Motor neuron (in vitro differentiated cells): ENCODE measurements at regions not wholly inside any gene's neighbourhood (a gene's known extent, or its start where the extent isn't known, plus 50 kb on each side); places are given as distances from the start of the nearest gene placed in this dataset.
"Not testable (repeated sequence)": the region's sequence is repeated elsewhere in the genome, so short reads cannot be mapped to it uniquely, and the experiment has no call there.

Experiments
- ATAC-seq, 8 experiments: fragments of 200-7000 bp; cut with Tn5 transposase; replicated peaks in 6 of 8; 2 replicates each; pipeline ENCODE4 v1.8.0; 2021; ENCODE audit warnings: mild to moderate bottlenecking in 8 of 8, moderate library complexity in 8 of 8
- H3K27ac ChIP-seq, 2 donors: fragments of 250-450 bp; sonication (Bioruptor Pico); 2 replicates each; pipeline ENCODE4 v1.9.0; 2021; ENCODE audit warnings: antibody characterized with exemption in 2 of 2, mild to moderate bottlenecking in 2 of 2, moderate library complexity in 1 of 2
- H3K4me1 ChIP-seq, 2 donors: fragments of 250-450 bp; sonication (Bioruptor Pico); replicated peaks in 1 of 2; 2 replicates each; pipeline ENCODE4 v1.6.1; 2021; ENCODE audit warnings: antibody characterized with exemption in 2 of 2, mild to moderate bottlenecking in 2 of 2, moderate library complexity in 1 of 2
- H3K4me3 ChIP-seq, 5 donors: fragments of 250-450 bp; sonication (Bioruptor Pico); 2 replicates each; pipeline ENCODE4 v1.9.0; 2021; ENCODE audit warnings: antibody characterized with exemption in 5 of 5, mild to moderate bottlenecking in 5 of 5, moderate library complexity in 4 of 5
- WGBS, 10 experiments: fragments of 450-650 bp; shearing (Covaris generic); methylation state at CpG; one replicate each; pipeline ENCODE4 v1.0.0; 2022; 5-methylcytosine and 5-hydroxymethylcytosine counted together
- in situ Hi-C, 9 experiments: fragments of 400-800 bp; cut with MboI; loops; one replicate each; pipeline ENCODE4 v1.15.0; 2021; ENCODE audit warnings: low sequenced_read_pairs in 9 of 9, low pct_unique_long_range_greater_than_20kb in 2 of 9; ENCODE audit not compliant: unreplicated experiment in 9 of 9

DNA sequence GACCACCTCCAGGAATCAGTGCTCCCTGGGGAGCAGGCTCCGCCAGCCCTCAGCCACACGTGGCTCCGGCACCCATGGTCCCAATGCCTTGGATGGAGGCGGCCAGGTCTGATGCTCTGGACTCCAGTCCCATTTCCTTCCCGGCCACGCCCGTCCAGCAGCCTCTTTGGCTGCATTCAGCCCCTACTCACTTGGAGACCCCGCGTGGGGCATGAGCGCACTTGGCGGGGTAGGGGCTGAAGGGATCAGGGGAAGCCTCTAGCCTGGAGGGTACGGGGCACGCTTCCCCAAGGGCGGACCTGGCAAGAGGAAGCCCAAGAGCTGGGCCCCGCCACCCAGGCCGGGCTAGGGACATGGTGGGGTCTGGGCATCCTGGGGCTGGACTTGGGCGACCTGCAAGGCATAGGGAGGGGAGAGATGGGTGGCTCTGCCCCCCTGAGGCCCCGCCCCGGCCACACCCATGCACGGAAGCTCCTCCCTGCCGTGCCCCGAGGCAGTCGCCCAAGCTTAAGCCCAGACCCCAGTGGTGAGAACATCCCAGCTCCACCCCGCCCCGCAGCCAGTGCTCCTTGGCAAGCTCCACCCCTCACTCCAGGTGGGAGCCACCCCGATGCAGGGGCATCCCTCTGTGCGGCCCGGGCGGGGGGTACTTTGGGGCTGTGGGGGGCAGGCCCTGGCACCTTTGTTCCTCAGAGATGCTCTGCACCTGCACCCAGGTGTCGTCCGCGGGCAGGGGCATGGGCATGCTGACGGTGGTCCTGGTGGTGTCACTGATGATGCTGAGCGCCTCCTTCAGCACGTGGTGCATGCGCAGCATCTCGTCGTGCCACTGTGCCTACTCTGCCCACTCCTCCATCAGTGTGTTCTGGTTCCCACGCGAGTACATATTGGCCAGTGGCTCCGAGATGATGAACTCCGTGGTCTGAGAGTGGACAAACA lies 163.5 kb downstream of the GOLGA6L4 start:
- H3K4me3 ChIP-seq, result no peak overlapping the region
- no peak overlapping the region for H3K27ac ChIP-seq
- WGBS, 10 experiments, result 87 to 100% (median 100%) methylated on average over 1 to 22 of the region's 42 CpGs; no CpG with 5 or more reads in 5 of the 10 experiments
- in situ Hi-C loops, result no loop called here
- no peak for ATAC-seq
- H3K4me1 ChIP-seq, result no peaks in the 10 kb centered on the region

- WGBS, 10 experiments, result 50 to 100% (median 69%) methylated on average over 1 to 4 of the region's 13 CpGs; no CpG with 5 or more reads in 2 of the 10 experiments
- H3K27ac ChIP-seq, result no peak overlapping the region
- ATAC-seq, result no peak
- no peaks in the 10 kb centered on the region for H3K4me1 ChIP-seq
- H3K4me3 ChIP-seq, result no peak overlapping the region
- in situ Hi-C loops, result no loop called here
These were observed 164.6 kb downstream of the GOLGA6L4 start for GRCh38 chr15:84400017-84400740.

- no peak for ATAC-seq
These were observed 165.2 kb downstream of the GOLGA6L4 start for GRCh38 chr15:84400820-84401219.

GRCh38 chr15:84401461-84401860 lies 165.9 kb downstream of the GOLGA6L4 start:
- H3K4me3 ChIP-seq, ATAC-seq, H3K27ac ChIP-seq, in situ Hi-C loops, H3K4me1 ChIP-seq: not testable (repeated sequence)
- 40 to 80% methylated on average over 1 to 2 of the region's 5 CpGs; no CpG with 5 or more reads in 8 of the 10 experiments for WGBS, 10 experiments

More at GRCh38 chr15:84400820-84401219, 165.2 kb downstream of the GOLGA6L4 start:
- no peaks in the 10 kb centered on the region for H3K4me1 ChIP-seq
- H3K27ac ChIP-seq, result no peak overlapping the region
- WGBS, 10 experiments, result no CpG with 5 or more reads among the region's 5 CpGs
- in situ Hi-C loops, result no loop called here
- no peak overlapping the region for H3K4me3 ChIP-seq

DNA sequence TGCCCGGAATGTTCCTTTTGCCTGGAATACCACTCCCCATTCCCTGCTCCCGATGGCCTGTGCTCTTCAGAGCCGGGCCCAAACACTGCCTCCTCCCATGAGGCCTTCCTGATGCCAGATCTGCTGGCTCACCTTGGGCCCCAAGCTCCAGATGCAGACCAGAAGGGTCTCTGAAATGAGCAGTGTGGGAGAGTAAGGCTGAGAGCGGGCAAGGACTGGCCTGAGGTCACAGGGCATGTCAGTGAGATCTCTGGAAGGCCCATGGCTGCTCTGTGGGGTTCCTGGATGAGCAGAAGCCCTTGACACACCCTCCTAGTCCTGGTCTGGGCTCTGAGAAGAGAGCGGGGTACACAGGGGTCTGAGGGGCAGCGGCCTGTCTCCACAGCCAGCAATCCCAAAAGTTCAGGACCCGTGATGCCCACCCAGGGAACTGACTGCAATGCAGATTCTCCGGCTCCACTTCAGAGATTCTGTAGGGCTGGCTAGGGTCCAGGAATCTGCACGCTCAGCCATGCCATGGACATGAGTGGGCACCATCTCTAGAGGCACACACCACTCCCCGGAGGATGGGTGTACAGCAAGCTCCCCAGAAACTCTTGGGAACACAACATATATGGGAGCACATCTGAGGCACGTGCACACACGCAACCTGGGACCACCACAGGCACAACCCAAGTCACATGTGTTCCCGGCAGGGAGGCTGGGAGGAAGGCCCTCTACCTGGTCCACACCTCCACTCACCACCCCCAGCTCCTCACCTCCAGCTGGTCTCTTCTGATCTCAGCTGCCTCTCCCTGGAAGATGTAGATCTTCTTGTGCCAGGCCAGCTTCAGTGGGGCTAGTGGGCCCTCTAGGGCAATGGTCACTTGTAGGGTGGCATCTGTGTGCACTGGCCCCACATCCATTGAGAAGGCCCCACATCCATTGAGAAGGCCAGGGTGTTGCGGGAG lies 166.6 kb downstream of the GOLGA6L4 start:
- H3K4me1 ChIP-seq, ATAC-seq, H3K4me3 ChIP-seq, H3K27ac ChIP-seq, in situ Hi-C loops: not testable (repeated sequence)
- 70 to 80% (median 73%) methylated on average over 1 to 5 of the region's 14 CpGs; no CpG with 5 or more reads in 7 of the 10 experiments for WGBS, 10 experiments

- in situ Hi-C loops, result no loop called here
- H3K4me1 ChIP-seq, result no peaks in the 10 kb centered on the region
- ATAC-seq, result no peak
- 69 to 96% (median 91%) methylated on average over 4 to 6 of the region's 21 CpGs; no CpG with 5 or more reads in 6 of the 10 experiments for whole genome bisulfite sequencing, 10 experiments
- no peak overlapping the region for H3K4me3 ChIP-seq
- H3K27ac ChIP-seq, result no peak overlapping the region
These were observed 167.5 kb downstream of the GOLGA6L4 start for GRCh38 chr15:84402856-84403608.

DNA sequence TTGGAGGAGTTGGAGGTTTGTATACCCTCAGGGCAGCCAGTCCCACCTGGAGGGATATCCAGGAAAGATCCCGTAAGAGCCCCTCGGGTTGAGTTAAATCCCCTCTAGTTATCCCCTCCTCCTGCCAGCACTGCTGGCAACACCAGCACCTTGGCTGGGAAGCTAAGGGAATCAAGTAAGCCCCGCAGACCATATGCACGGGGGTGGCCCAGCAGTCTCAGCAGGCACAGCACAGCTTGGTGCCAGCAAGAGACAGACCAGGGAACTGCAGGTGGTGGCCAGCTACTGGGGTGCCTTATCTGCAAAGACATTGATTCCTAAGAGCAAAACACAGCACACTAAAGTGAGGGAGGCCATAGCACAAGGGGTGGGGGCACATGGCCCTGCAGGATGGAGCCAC lies 173.8 kb downstream of the GOLGA6L4 start:
- in situ Hi-C loops, H3K4me3 ChIP-seq, H3K4me1 ChIP-seq, ATAC-seq, H3K27ac ChIP-seq: not testable (repeated sequence)
- no CpG with 5 or more reads among the region's 4 CpGs for WGBS, 10 experiments

- in situ Hi-C loops, ATAC-seq, H3K27ac ChIP-seq, H3K4me1 ChIP-seq: not testable (repeated sequence)
- H3K4me3 ChIP-seq, result peak overlapping the region in 3 of 5 donors; percentile 15 to 38 (median 35)
- WGBS, 10 experiments, result no CpG with 5 or more reads among the region's 55 CpGs
These were observed 179.2 kb upstream of the ZSCAN2 start for GRCh38 chr15:84421513-84422181.

- in situ Hi-C loops, H3K27ac ChIP-seq, H3K4me3 ChIP-seq, ATAC-seq, H3K4me1 ChIP-seq: not testable (repeated sequence)
- WGBS, 10 experiments, result no CpG with 5 or more reads among the region's 7 CpGs
These were observed 175.5 kb upstream of the ZSCAN2 start for GRCh38 chr15:84425327-84425726.

GRCh38 chr15:84473305-84473877 lies 127.4 kb upstream of the ZSCAN2 start:
- WGBS, 10 experiments, result no CpG with 5 or more reads among the region's 26 CpGs
- H3K27ac ChIP-seq, H3K4me1 ChIP-seq, H3K4me3 ChIP-seq, in situ Hi-C loops: not testable (repeated sequence)
- peak in 3 of 8 experiments; percentile 11 to 39 (median 30) for ATAC-seq

DNA sequence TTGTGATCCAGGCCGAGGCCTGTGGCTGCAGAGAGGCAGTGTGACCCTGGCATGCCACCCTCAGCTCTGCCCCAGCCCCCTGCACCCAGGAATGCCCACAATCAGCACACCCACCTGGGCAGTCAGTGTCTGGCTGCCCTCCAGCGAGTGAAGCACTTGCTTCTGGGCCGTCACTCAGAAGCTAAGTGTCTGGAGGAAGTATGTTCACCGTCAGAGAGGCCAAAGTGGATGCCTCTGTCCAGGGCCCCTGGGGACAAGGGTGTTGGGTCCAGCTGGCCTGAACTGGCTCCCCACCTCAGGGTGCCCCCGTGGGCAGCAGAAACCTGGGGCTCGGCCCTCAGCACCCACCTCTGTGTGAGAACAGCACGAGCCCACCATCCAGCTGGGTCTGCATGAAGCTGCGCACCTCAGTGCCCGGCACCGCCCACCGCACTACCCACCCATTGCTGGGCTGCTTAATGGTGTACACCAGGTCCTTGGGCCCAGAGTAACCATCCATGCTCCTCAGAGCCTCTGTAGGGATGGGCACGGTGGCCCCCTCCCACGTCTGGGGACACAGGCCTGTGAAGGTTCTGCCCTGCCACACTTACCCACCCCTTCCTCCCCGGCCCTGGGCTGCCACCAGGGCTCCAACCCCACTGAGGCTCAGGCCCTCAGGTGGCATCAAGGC lies 124.3 kb upstream of the ZSCAN2 start:
- H3K4me1 ChIP-seq, H3K27ac ChIP-seq, H3K4me3 ChIP-seq, in situ Hi-C loops: not testable (repeated sequence)
- no CpG with 5 or more reads among the region's 14 CpGs for WGBS, 10 experiments
- peak in 2 of 8 experiments; percentile 20 for ATAC-seq
